ENCODE measurements at regions not wholly inside any gene's neighbourhood (a gene's known extent, or its start where the extent isn't known, plus 50 kb on each side); places are given as distances from the start of the nearest gene placed in this dataset.
A peak's percentile ranks its signal among the peaks of the same experiment; 100 is the strongest.

GRCh38 chr21:32918478-32919120 lies 107.1 kb upstream of the OLIG2 start:
- ChIA-PET POLR2A (interaction anchor here (0.7 kb wide), 1 partner anchor 31 kb away, joined by 3 read pairs; no protein-coding TSS in a partner anchor), CTCF (interaction anchor here (1.0 to 1.2 kb wide), 2 partner anchors 22 to 278 kb away, joined by 3 to 5 read pairs; no protein-coding TSS in a partner anchor)
- Mint-ChIP-seq H3K4me1 (peaks cover 21 to 52% (median 42%) of the 10 kb centered on the region in 7 donors), H3K9me3 (peaks cover 0 to 11% (median 0%) of the 10 kb centered on the region in 11 donors), H3K27me3 (peaks cover 0 to 10% (median 0%) of the 10 kb centered on the region in 5 donors), H3K4me3 (no peak overlapping the region), H3K27ac (peak overlapping the region in 1 of 9 donors; percentile 36), H3K36me3 (no peaks in the 10 kb centered on the region)
- intact Hi-C loops (cut with micrococcal nuclease), result no loop called here
- no peaks in the 10 kb centered on the region for H3K27me3 ChIP-seq (ENCODE audit: control insufficient read depth in 2 of 2, insufficient read depth in 2 of 2, low read length in 2 of 2)
- H3K36me3 ChIP-seq (ENCODE audit: control insufficient read depth in 2 of 3, insufficient read depth in 3 of 3, low read length in 3 of 3), result no peaks in the 10 kb centered on the region
- H3K4me3 ChIP-seq (ENCODE audit: low read length), result no peak overlapping the region
- ATAC-seq, result no peak
- H3K27ac ChIP-seq (ENCODE audit: low read depth, low read length), result no peak overlapping the region
- H3K4me1 ChIP-seq (ENCODE audit: control insufficient read depth in 2 of 2, insufficient read depth in 2 of 2, low read length in 2 of 2), result peaks cover 23 to 31% of the 10 kb centered on the region in 2 donors
- no peaks in the 10 kb centered on the region for H3K9me3 ChIP-seq (ENCODE audit: control insufficient read depth in 2 of 3, low read length in 3 of 3)
- no peak for DNase-seq

- POLR2A ChIA-PET, result no interaction called here
- H3K27ac Mint-ChIP-seq, result peak overlapping the region in 1 of 9 donors; percentile 32
These were observed 105.3 kb upstream of the OLIG2 start for GRCh38 chr21:32920474-32920873.

GRCh38 chr21:32921632-32922230 lies 104.0 kb upstream of the OLIG2 start:
- no peak overlapping the region for H3K4me3 ChIP-seq (ENCODE audit: low read length)
- peaks cover 0 to 7% (median 0%) of the 10 kb centered on the region in 3 experiments for H3K9me3 ChIP-seq (ENCODE audit: control insufficient read depth in 2 of 3, low read length in 3 of 3)
- POLR2A ChIA-PET, result interaction anchor here (0.7 kb wide), 1 partner anchor 9 kb away, joined by 3 read pairs; no protein-coding TSS in a partner anchor
- ATAC-seq, result no peak
- CTCF ChIA-PET, result interaction anchor here (0.8 to 1.9 kb wide), 5 partner anchors 11 to 275 kb away, joined by 3 to 6 read pairs (median 3); no protein-coding TSS in a partner anchor
- Mint-ChIP-seq H3K4me1 (peaks cover 4 to 20% (median 11%) of the 10 kb centered on the region in 7 donors), H3K9me3 (peaks cover 6 to 31% (median 14%) of the 10 kb centered on the region in 11 donors), H3K36me3 (peaks cover 5 to 12% (median 8%) of the 10 kb centered on the region in 5 donors), H3K27ac (peak overlapping the region in 2 of 9 donors; percentile 22 to 63), H3K4me3 (no peak overlapping the region), H3K27me3 (peaks cover 0 to 18% (median 0%) of the 10 kb centered on the region in 5 donors)
- no peaks in the 10 kb centered on the region for H3K27me3 ChIP-seq (ENCODE audit: control insufficient read depth in 2 of 2, insufficient read depth in 2 of 2, low read length in 2 of 2)
- intact Hi-C loops (cut with micrococcal nuclease), result loop anchor here in 1 of 2 donors (1.0 kb wide), 3 partner anchors 11 to 276 kb away; no protein-coding TSS in a partner anchor
- H3K27ac ChIP-seq (ENCODE audit: low read depth, low read length), result no peak overlapping the region
- no peaks in the 10 kb centered on the region for H3K36me3 ChIP-seq (ENCODE audit: control insufficient read depth in 2 of 3, insufficient read depth in 3 of 3, low read length in 3 of 3)
- H3K4me1 ChIP-seq (ENCODE audit: control insufficient read depth in 2 of 2, insufficient read depth in 2 of 2, low read length in 2 of 2), result peaks cover 0 to 3% of the 10 kb centered on the region in 2 donors
- DNase-seq, result peak in 5 of 9 donors; percentile 27 to 49 (median 35)

More at GRCh38 chr21:32920474-32920873, 105.3 kb upstream of the OLIG2 start:
- DNase-seq (no peak), ATAC-seq (no peak)
- H3K4me3 ChIP-seq (ENCODE audit: low read length), result no peak overlapping the region
- intact Hi-C loops (cut with micrococcal nuclease), result no loop called here
- no peaks in the 10 kb centered on the region for H3K9me3 ChIP-seq (ENCODE audit: control insufficient read depth in 2 of 3, low read length in 3 of 3)
- Mint-ChIP-seq H3K9me3 (peaks cover 5 to 27% (median 11%) of the 10 kb centered on the region in 11 donors), H3K36me3 (peaks cover 4 to 8% (median 8%) of the 10 kb centered on the region in 5 donors), H3K4me3 (no peak overlapping the region), H3K4me1 (peaks cover 6 to 33% (median 23%) of the 10 kb centered on the region in 7 donors), H3K27me3 (peaks cover 0 to 18% (median 0%) of the 10 kb centered on the region in 5 donors)
- CTCF ChIA-PET, result interaction anchor here (0.9 to 1.2 kb wide), 3 partner anchors 82 to 206 kb away, joined by 3 to 5 read pairs (median 3); no protein-coding TSS in a partner anchor
- H3K36me3 ChIP-seq (ENCODE audit: control insufficient read depth in 2 of 3, insufficient read depth in 3 of 3, low read length in 3 of 3), result no peaks in the 10 kb centered on the region
- no peak overlapping the region for H3K27ac ChIP-seq (ENCODE audit: low read depth, low read length)
- peaks cover 4 to 14% of the 10 kb centered on the region in 2 donors for H3K4me1 ChIP-seq (ENCODE audit: control insufficient read depth in 2 of 2, insufficient read depth in 2 of 2, low read length in 2 of 2)
- no peaks in the 10 kb centered on the region for H3K27me3 ChIP-seq (ENCODE audit: control insufficient read depth in 2 of 2, insufficient read depth in 2 of 2, low read length in 2 of 2)

- intact Hi-C loops (cut with micrococcal nuclease), result no loop called here
- ATAC-seq, result no peak
- POLR2A ChIA-PET, result interaction anchor here (0.6 kb wide), 1 partner anchor 257 kb away, joined by 3 read pairs; no protein-coding TSS in a partner anchor
These were observed 100.6 kb upstream of the OLIG2 start for GRCh38 chr21:32925098-32925497.

GRCh38 chr21:32929633-32930038 lies 96.1 kb upstream of the OLIG2 start:
- ChIA-PET POLR2A (no interaction called here), CTCF (interaction anchor here (1.0 to 3.2 kb wide), 3 partner anchors 10 to 268 kb away, joined by 3 to 9 read pairs (median 4); no protein-coding TSS in a partner anchor)
- no peaks in the 10 kb centered on the region for H3K36me3 ChIP-seq (ENCODE audit: control insufficient read depth in 2 of 3, insufficient read depth in 3 of 3, low read length in 3 of 3)
- H3K27ac ChIP-seq (ENCODE audit: low read depth, low read length), result no peak overlapping the region
- Mint-ChIP-seq H3K36me3 (peaks cover 2 to 19% (median 10%) of the 10 kb centered on the region in 5 donors), H3K27ac (peak overlapping the region in 3 of 9 donors; percentile 21 to 41 (median 34)), H3K9me3 (peaks cover 4 to 25% (median 12%) of the 10 kb centered on the region in 11 donors), H3K27me3 (peaks cover 0 to 2% (median 0%) of the 10 kb centered on the region in 5 donors), H3K4me1 (peaks cover 14 to 43% (median 28%) of the 10 kb centered on the region in 7 donors), H3K4me3 (peak overlapping the region in 2 of 10 donors; percentile 4 to 37)
- intact Hi-C loops (cut with micrococcal nuclease), result loop anchor here (5.0 to 10.0 kb wide), 3 partner anchors 453 to 517 kb away; partner anchors contain the start of gene EVA1C (in 1 of the 2)
- H3K27me3 ChIP-seq (ENCODE audit: control insufficient read depth in 2 of 2, insufficient read depth in 2 of 2, low read length in 2 of 2), result no peaks in the 10 kb centered on the region
- H3K4me1 ChIP-seq (ENCODE audit: control insufficient read depth in 2 of 2, insufficient read depth in 2 of 2, low read length in 2 of 2), result peaks cover 33 to 44% of the 10 kb centered on the region in 2 donors
- ATAC-seq, result no peak
- H3K4me3 ChIP-seq (ENCODE audit: low read length), result no peak overlapping the region
- no peak for DNase-seq
- H3K9me3 ChIP-seq (ENCODE audit: control insufficient read depth in 2 of 3, low read length in 3 of 3), result peaks cover 0 to 7% (median 0%) of the 10 kb centered on the region in 3 experiments

More at GRCh38 chr21:32925098-32925497, 100.6 kb upstream of the OLIG2 start:
- Histone ChIP-seq H3K4me1 (ENCODE audit: control insufficient read depth in 2 of 2, insufficient read depth in 2 of 2, low read length in 2 of 2) (peaks cover 0 to 7% of the 10 kb centered on the region in 2 donors), H3K9me3 (ENCODE audit: control insufficient read depth in 2 of 3, low read length in 3 of 3) (peaks cover 0 to 7% (median 0%) of the 10 kb centered on the region in 3 experiments), H3K27ac (ENCODE audit: low read depth, low read length) (no peak overlapping the region), H3K36me3 (ENCODE audit: control insufficient read depth in 2 of 3, insufficient read depth in 3 of 3, low read length in 3 of 3) (no peaks in the 10 kb centered on the region), H3K27me3 (ENCODE audit: control insufficient read depth in 2 of 2, insufficient read depth in 2 of 2, low read length in 2 of 2) (no peaks in the 10 kb centered on the region), H3K4me3 (ENCODE audit: low read length) (no peak overlapping the region)
- Mint-ChIP-seq H3K36me3 (peaks cover 5 to 16% (median 8%) of the 10 kb centered on the region in 5 donors), H3K4me1 (peaks cover 5 to 17% (median 9%) of the 10 kb centered on the region in 7 donors), H3K9me3 (peaks cover 7 to 35% (median 15%) of the 10 kb centered on the region in 11 donors), H3K27me3 (peaks cover 0 to 14% (median 0%) of the 10 kb centered on the region in 5 donors), H3K27ac (no peak overlapping the region), H3K4me3 (no peak overlapping the region)
- DNase-seq, result no peak
- CTCF ChIA-PET, result no interaction called here

GRCh38 chr21:32930673-32931072 lies 95.1 kb upstream of the OLIG2 start:
- H3K4me3 ChIP-seq (ENCODE audit: low read length), result no peak overlapping the region
- ATAC-seq, result no peak
- Mint-ChIP-seq H3K36me3 (peaks cover 0 to 14% (median 4%) of the 10 kb centered on the region in 5 donors), H3K4me3 (peak overlapping the region in 1 of 10 donors; percentile 19), H3K4me1 (peaks cover 14 to 43% (median 28%) of the 10 kb centered on the region in 7 donors), H3K27ac (peak overlapping the region in 2 of 9 donors; percentile 6 to 98), H3K27me3 (no peaks in the 10 kb centered on the region), H3K9me3 (peaks cover 0 to 15% (median 5%) of the 10 kb centered on the region in 11 donors)
- no peak for DNase-seq
- H3K27ac ChIP-seq (ENCODE audit: low read depth, low read length), result no peak overlapping the region
- intact Hi-C loops (cut with micrococcal nuclease), result loop anchor here (5.0 to 10.0 kb wide), 3 partner anchors 452 to 518 kb away; partner anchors contain the start of gene EVA1C (in 1 of the 2)
- H3K27me3 ChIP-seq (ENCODE audit: control insufficient read depth in 2 of 2, insufficient read depth in 2 of 2, low read length in 2 of 2), result no peaks in the 10 kb centered on the region
- no peaks in the 10 kb centered on the region for H3K36me3 ChIP-seq (ENCODE audit: control insufficient read depth in 2 of 3, insufficient read depth in 3 of 3, low read length in 3 of 3)
- H3K4me1 ChIP-seq (ENCODE audit: control insufficient read depth in 2 of 2, insufficient read depth in 2 of 2, low read length in 2 of 2), result peaks cover 33 to 44% of the 10 kb centered on the region in 2 donors
- ChIA-PET CTCF (interaction anchor here (1.3 to 3.2 kb wide), 2 partner anchors 9 to 266 kb away, joined by 3 to 9 read pairs; no protein-coding TSS in a partner anchor), POLR2A (interaction anchor here (0.6 to 1.5 kb wide), 2 partner anchors 9 to 10 kb away, joined by 3 to 4 read pairs; no protein-coding TSS in a partner anchor)
- peaks cover 0 to 7% (median 0%) of the 10 kb centered on the region in 3 experiments for H3K9me3 ChIP-seq (ENCODE audit: control insufficient read depth in 2 of 3, low read length in 3 of 3)

Measured in naive thymus-derived CD4-positive, alpha-beta T cell (primary cell).